ENCODE measurements at regions not wholly inside any gene's neighbourhood (a gene's known extent, or its start where the extent isn't known, plus 50 kb on each side); places are given as distances from the start of the nearest gene placed in this dataset.

- TF ChIP-seq ATF7 (IDR thresholded peaks at IDR 0.05; ENCODE audit: low read depth) = no peak
- TF ChIP-seq BMI1 (IDR thresholded peaks at IDR 0.05; ENCODE audit: borderline replicate concordance) = no peak
- no peak for TF ChIP-seq PAX8 (IDR thresholded peaks at IDR 0.05)
Measured at GRCh38 chr14:87261621-87262020, 731.4 kb downstream of the GALC start (continued).

- Histone ChIP-seq H3K4me1 (ENCODE audit: control insufficient read depth, insufficient read depth, low read length) (no peaks in the 10 kb centered on the region), H3K4me2 (ENCODE audit: control insufficient read depth, insufficient read depth) (no peak overlapping the region), H2AFZ (ENCODE audit: control insufficient read depth, low read depth, low read length) (no peak overlapping the region)
Measured at GRCh38 chr14:87260460-87260859, 732.5 kb downstream of the GALC start.

More at GRCh38 chr14:87260460-87260859, 732.5 kb downstream of the GALC start:
- Histone ChIP-seq H3K4me3 (no peak overlapping the region), H3K9ac (ENCODE audit: control insufficient read depth, insufficient read depth, low read length) (no peak overlapping the region), H3K9me3 (replicated peaks; ENCODE audit: control insufficient read depth, insufficient read depth, low read length) (no peaks in the 10 kb centered on the region), H3K27ac (ENCODE audit: control insufficient read depth, insufficient read depth) (no peak overlapping the region), H4K20me1 (ENCODE audit: control insufficient read depth, insufficient read depth) (no peaks in the 10 kb centered on the region), H3K79me2 (ENCODE audit: control insufficient read depth, insufficient read depth, low read length) (no peaks in the 10 kb centered on the region), H3K27me3 (replicated peaks in 1 of 2; ENCODE audit: control insufficient read depth in 2 of 2, insufficient read depth in 2 of 2, low read length in 1 of 2) (no peaks in the 10 kb centered on the region), H3K36me3 (ENCODE audit: control insufficient read depth in 2 of 2, insufficient read depth in 2 of 2, low read length in 1 of 2) (no peaks in the 10 kb centered on the region)
- ChIA-PET RAD21 (ENCODE audit: unreplicated experiment) (no interaction called here), POLR2A (no interaction called here), CTCF (no interaction called here), SMC1A (ENCODE audit: uncharacterized antibody, unreplicated experiment) (no interaction called here)
- in situ Hi-C loops (cut with MboI) (no loop called here), intact Hi-C loops (cut with micrococcal nuclease; ENCODE audit: unreplicated experiment) (no loop called here)
- no TSS peak for BruUV-seq (replicated peaks)
- FAIRE-seq (no peak), ATAC-seq (no peak), DNase-seq (ENCODE audit: low read depth, low spot score) (no peak)
- 0% methylated on average over 3 of the region's 3 CpGs for WGBS (ENCODE audit: insufficient coverage, insufficient replicate concordance, low lambda C conversion rate, missing lambda C conversion rate)
- TF ChIP-seq CBX5 (IDR thresholded peaks at IDR 0.05; ENCODE audit: low read depth) = no peak
- TF ChIP-seq BCLAF1 (IDR thresholded peaks at IDR 0.05) = no peak
- TF ChIP-seq JUNB (IDR thresholded peaks at IDR 0.05) = no peak
- no peak for TF ChIP-seq PAX8 (IDR thresholded peaks at IDR 0.05)
- no peak for TF ChIP-seq RFX5 (IDR thresholded peaks at IDR 0.05; ENCODE audit: low read depth, low read length)
- no peak for TF ChIP-seq SPI1 (IDR thresholded peaks at IDR 0.05; ENCODE audit: borderline replicate concordance, insufficient read depth, low read depth, low read length)
- TF ChIP-seq JUND (IDR thresholded peaks at IDR 0.05; ENCODE audit: low read depth, low read length) = no peak
